Spinal cord (tissue), 9 donors: ENCODE measurements at regions not wholly inside any gene's neighbourhood (a gene's known extent, or its start where the extent isn't known, plus 50 kb on each side); places are given as distances from the start of the nearest gene placed in this dataset.

ENCODE experiments used
- DNase-seq, 6 donors: peaks; one replicate each; pipeline versions ENCODE4 v3.0.0 to v3.0.0-alpha.2; 2013 to 2015; ENCODE audit warnings: low spot score in 6 of 6, low read depth in 4 of 6
- H3K27ac ChIP-seq: one replicate; pipeline ENCODE4 v1.5.1; 2013; ENCODE audit warnings: low read depth, low read length, control low read depth
- H3K27me3 ChIP-seq: one replicate; pipeline ENCODE4 v1.6.1; 2013; ENCODE audit warnings: low read length; ENCODE audit not compliant: control insufficient read depth, insufficient read depth
- H3K36me3 ChIP-seq: one replicate; pipeline ENCODE4 v1.6.1; 2013; ENCODE audit warnings: low read length; ENCODE audit not compliant: control insufficient read depth, insufficient read depth
- H3K4me1 ChIP-seq: one replicate; pipeline ENCODE4 v1.6.1; 2013; ENCODE audit warnings: low read length; ENCODE audit not compliant: control insufficient read depth, insufficient read depth
- H3K4me3 ChIP-seq: one replicate; pipeline ENCODE4 v1.5.1; 2013; ENCODE audit warnings: low read depth, low read length, control low read depth
- H3K9me3 ChIP-seq: one replicate; pipeline ENCODE4 v1.6.1; 2013; ENCODE audit warnings: low read length; ENCODE audit not compliant: control insufficient read depth, insufficient read depth
- WGBS: methylation state at CpG from one replicate; pipeline ENCODE4 v1.1.5; 2013; ENCODE audit warnings: missing lambda C conversion rate; ENCODE audit not compliant: insufficient coverage; 5-methylcytosine and 5-hydroxymethylcytosine counted together
- donor health status: healthy.

DNA sequence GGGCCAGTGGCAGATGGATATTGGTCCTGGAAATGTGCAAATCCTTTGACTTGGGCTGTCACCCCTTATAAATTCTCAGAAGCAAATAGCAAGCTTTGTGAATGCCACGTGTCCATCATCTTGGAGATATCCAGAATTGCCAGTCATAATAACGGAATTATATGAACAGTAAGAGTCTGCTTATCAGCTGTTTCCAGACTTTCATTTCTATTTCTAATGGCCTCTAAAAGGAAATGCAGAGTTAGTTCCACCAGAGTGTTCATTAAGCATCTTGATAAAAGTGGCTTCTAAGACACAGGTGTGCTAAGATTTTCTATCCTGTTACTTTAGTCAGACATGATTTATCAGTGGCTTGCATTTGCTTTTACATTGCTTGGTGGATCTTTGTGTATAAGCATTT lies 87.4 kb downstream of the RAMP3 start:
- no peaks in the 10 kb centered on the region for H3K36me3 ChIP-seq
- peaks cover 5% of the 10 kb centered on the region for H3K4me1 ChIP-seq
- H3K27me3 ChIP-seq = no peaks in the 10 kb centered on the region
- DNase-seq = no peak
- no peak overlapping the region for H3K4me3 ChIP-seq
- no peak overlapping the region for H3K27ac ChIP-seq
- H3K9me3 ChIP-seq = no peaks in the 10 kb centered on the region
- WGBS = 87% methylated on average over 2 of the region's 2 CpGs

DNA sequence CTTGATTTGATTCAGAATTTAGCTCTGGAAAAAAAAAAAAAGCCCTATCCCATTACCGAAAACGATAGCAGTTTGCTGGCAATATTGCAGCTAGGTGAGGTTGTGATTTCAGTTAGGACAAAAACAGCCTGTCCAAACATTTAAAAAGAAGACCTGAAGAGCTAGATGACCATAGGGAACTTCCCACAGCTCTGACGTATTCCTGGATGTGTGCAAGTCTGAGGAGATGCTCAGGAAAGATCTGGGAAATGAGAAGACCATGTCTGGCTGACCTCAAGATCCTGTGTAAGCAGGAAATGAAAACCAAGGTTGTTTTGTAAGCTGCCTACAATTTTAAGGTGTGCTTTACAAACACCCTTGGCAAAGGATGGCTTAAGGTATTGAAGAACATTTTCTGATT lies 88.7 kb downstream of the RAMP3 start:
- Histone ChIP-seq H3K4me1 (peaks cover 3% of the 10 kb centered on the region), H3K9me3 (no peaks in the 10 kb centered on the region), H3K27me3 (no peaks in the 10 kb centered on the region), H3K4me3 (no peak overlapping the region), H3K27ac (no peak overlapping the region), H3K36me3 (no peaks in the 10 kb centered on the region)
- 100% methylated on average over 1 of the region's 3 CpGs for WGBS
- no peak for DNase-seq

DNA sequence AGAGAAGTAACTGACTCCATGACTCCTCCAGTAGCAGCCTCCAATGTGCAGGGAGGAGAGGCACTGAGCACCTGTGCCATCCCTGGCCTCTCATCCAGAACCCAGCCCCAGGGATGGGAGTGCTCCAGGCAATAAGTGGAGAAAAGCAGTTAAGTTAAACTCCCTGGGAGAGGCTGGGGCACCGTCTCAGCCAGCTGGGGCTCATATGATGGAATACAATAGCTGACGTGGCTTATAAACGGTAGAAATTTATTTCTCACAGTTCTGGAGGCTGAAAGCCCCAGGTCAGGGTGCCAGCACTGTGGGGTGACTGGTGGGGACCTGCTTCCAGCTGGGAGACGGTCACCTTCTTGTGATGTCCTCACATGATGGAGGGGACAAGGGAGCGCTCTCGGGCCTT lies 94.7 kb downstream of the RAMP3 start:
- H3K36me3 ChIP-seq = no peaks in the 10 kb centered on the region
- no peaks in the 10 kb centered on the region for H3K27me3 ChIP-seq
- no peaks in the 10 kb centered on the region for H3K9me3 ChIP-seq
- H3K27ac ChIP-seq = no peak overlapping the region
- H3K4me1 ChIP-seq = no peaks in the 10 kb centered on the region
- 51% methylated on average over 4 of the region's 6 CpGs for WGBS
- H3K4me3 ChIP-seq = no peak overlapping the region
- DNase-seq = no peak

DNA sequence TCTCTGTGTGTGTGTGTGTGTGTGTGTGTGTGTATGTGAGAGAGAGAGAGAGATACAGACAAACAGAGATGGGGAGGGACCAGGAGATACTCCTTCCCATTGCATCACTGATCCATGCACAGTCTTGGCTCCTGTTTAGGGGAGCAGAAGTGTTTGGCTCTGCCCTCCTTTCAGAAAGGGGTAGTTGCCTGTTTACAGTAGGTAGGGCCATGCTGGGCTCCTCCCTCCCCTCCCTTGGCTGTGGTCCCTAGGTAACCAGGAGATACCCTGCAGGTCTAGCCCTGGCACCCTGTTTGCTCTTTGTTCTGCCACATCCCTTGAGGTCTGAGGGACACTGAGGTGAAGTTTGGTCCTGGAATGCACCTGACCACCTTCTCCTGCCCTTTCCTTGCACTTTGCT lies 95.3 kb downstream of the RAMP3 start:
- DNase-seq = no peak
- no peaks in the 10 kb centered on the region for H3K4me1 ChIP-seq
- H3K4me3 ChIP-seq = no peak overlapping the region

DNA sequence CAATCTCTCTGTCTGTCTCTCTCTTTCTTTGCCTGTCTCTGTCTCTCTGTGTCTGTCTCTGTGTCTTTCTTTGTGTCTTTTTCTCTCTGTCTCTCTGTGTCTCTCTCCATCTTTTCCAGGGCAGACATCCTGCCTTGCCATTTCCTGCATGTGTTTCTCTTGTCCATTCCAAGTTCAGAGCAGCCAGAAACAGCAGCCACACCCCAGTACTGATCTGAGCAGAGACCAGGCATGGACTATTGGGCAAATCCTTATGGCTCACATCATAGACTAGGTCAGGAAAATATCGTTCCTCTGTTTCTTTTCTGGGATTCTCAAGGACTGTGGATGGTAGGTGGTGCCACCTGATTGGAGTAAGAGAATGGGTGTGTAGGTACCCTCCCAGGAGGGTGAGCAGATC lies 95.8 kb downstream of the RAMP3 start:
- H3K4me1 ChIP-seq = no peaks in the 10 kb centered on the region

More for the DNA sequence above, 95.3 kb downstream of the RAMP3 start:
- no peaks in the 10 kb centered on the region for H3K9me3 ChIP-seq
- no peaks in the 10 kb centered on the region for H3K36me3 ChIP-seq
- no peak overlapping the region for H3K27ac ChIP-seq
- no peaks in the 10 kb centered on the region for H3K27me3 ChIP-seq

DNA sequence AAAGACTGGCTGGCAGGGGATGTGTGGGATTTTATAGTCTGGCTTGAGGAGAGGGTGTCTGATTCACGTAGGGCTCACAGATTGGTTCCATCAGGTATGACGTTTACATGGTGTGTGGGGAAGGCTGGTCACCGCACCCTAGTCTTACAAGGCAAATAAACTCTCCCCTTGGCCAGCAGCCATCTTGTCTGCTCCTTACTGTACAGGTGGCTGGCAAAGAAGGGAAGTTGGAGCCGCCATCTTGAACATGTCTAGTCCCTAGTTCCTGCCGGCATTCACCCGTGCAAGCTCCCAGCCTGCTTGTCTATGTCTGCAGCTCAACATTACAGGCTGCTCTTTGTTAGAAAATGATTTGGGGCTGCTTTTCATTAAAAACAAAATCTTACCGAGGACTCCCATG lies 97.6 kb downstream of the RAMP3 start:
- H3K4me1 ChIP-seq = peaks cover 11% of the 10 kb centered on the region
- H3K4me3 ChIP-seq = no peak overlapping the region
- DNase-seq = no peak
- H3K36me3 ChIP-seq = no peaks in the 10 kb centered on the region
- H3K27me3 ChIP-seq = no peaks in the 10 kb centered on the region
- H3K9me3 ChIP-seq = no peaks in the 10 kb centered on the region
- 81% methylated on average over 3 of the region's 7 CpGs for WGBS
- no peak overlapping the region for H3K27ac ChIP-seq

More for the DNA sequence above, 95.8 kb downstream of the RAMP3 start:
- DNase-seq = no peak
- no peak overlapping the region for H3K27ac ChIP-seq
- no peak overlapping the region for H3K4me3 ChIP-seq
- H3K9me3 ChIP-seq = no peaks in the 10 kb centered on the region
- H3K27me3 ChIP-seq = no peaks in the 10 kb centered on the region
- no CpG with 5 or more reads among the region's 1 CpG for WGBS
- no peaks in the 10 kb centered on the region for H3K36me3 ChIP-seq

DNA sequence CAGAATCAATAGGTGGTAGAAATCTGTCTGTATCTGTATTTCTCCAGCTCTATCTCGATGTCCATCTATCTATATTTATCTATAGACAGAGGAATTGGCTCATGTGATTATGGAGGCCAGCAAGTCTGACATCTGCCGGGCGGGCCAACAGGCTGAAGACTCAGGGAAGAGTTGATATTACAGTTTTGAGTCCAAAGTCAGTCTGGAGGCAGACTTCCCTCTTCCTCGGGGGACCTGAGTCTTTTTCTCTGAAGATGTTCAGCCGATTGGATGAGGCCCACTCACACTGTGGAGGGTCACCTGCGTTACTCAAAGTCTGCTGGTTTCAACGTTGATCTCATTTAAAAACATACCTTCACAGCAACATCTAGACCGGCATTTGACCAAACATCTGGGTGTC lies 98.7 kb downstream of the RAMP3 start:
- 80% methylated on average over 5 of the region's 8 CpGs for WGBS
- peaks cover 14% of the 10 kb centered on the region for H3K4me1 ChIP-seq
- H3K27ac ChIP-seq = no peak overlapping the region

DNA sequence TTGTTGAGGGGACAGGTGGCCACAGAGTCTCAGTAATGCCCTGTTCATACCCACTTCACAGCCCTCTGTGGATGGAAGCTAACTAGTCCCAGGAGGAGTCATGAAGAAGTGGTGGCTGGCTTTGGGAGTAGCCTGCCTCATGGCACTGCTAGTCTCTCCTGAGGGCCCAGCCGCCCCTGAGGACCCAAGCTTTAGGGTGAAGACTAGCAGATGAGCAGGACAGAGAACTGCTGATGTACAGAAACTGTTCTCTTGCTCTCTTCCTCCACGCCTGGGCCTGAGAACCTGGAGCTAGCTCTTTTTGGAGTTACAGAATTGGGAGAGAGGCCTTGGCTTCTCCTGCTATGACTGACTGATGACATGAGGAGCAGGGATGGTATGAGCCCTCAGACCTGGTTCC lies 99.2 kb downstream of the RAMP3 start:
- no peak for DNase-seq
- no peak overlapping the region for H3K4me3 ChIP-seq
- no peaks in the 10 kb centered on the region for H3K27me3 ChIP-seq
- no peak overlapping the region for H3K27ac ChIP-seq
- no peaks in the 10 kb centered on the region for H3K36me3 ChIP-seq
- no peaks in the 10 kb centered on the region for H3K9me3 ChIP-seq
- WGBS = 90% methylated on average over 1 of the region's 2 CpGs
- peaks cover 14% of the 10 kb centered on the region for H3K4me1 ChIP-seq

More for the DNA sequence above, 98.7 kb downstream of the RAMP3 start:
- no peak for DNase-seq
- Histone ChIP-seq H3K36me3 (no peaks in the 10 kb centered on the region), H3K9me3 (no peaks in the 10 kb centered on the region), H3K27me3 (no peaks in the 10 kb centered on the region), H3K4me3 (no peak overlapping the region)

DNA sequence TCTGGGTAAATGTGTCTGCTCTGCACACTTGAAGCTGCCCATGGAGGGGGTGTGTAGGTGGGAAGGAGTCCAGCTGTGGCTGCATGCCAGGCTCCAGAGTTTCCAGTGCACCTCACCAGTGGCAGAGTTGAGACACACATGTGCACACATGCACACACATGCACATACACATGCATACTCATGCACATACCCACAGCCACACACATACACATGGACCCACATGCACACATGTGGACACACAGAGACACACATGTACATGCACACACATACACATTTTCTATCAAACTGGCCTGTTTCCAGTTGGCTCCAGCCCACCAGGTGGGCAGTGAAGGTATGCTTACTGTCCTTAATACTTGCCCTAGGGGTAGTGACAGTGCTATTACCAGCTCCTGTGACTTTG lies 99.7 kb downstream of the RAMP3 start:
- H3K36me3 ChIP-seq = no peaks in the 10 kb centered on the region
- H3K4me3 ChIP-seq = no peak overlapping the region
- H3K27me3 ChIP-seq = no peaks in the 10 kb centered on the region
- DNase-seq = no peak
- H3K4me1 ChIP-seq = peaks cover 14% of the 10 kb centered on the region
- no peaks in the 10 kb centered on the region for H3K9me3 ChIP-seq
- H3K27ac ChIP-seq = no peak overlapping the region

DNA sequence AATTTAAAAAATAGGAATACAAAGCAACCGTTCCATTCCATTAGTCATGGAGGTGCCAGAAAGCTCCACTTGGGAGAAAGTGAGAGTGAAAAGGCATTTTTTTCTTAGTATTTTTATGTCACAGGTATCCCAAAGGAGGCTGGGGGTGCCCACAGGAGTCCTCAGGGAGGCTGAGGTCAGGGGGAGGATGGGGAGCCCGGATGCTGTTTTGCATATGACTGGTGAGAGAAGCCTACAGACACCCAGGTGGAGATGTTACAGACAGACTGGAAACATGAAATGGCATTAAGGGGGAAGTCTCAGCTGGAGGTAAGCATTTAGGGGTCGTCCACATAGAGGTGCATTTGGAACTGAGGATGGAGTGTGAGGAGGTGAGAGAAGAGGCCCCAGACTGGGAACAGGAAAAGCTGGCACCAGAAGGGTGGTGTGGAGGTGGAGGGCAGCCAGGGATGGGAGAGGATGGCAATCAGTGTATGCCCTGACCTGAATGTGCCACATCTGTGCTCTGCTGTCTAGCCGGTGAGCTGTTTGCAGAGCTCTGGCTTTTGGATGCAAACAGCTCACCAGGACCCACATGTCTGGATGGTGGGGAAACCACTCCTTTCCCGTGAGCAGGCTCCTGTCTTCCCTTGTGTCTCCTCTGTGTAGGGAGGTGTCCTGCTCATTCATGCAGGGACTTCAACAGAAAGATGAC lies 101.1 kb downstream of the RAMP3 start:
- DNase-seq = no peak
- no peak overlapping the region for H3K4me3 ChIP-seq
- no peaks in the 10 kb centered on the region for H3K27me3 ChIP-seq
- H3K9me3 ChIP-seq = no peaks in the 10 kb centered on the region
- WGBS = 66% methylated on average over 4 of the region's 5 CpGs
- no peak overlapping the region for H3K27ac ChIP-seq
- no peaks in the 10 kb centered on the region for H3K36me3 ChIP-seq
- peaks cover 14% of the 10 kb centered on the region for H3K4me1 ChIP-seq
